NCI-H2196 treated with DMSO at 0.1 percent for 48 hours (cell line): ENCODE measurements at regions not wholly inside any gene's neighbourhood (a gene's known extent, or its start where the extent isn't known, plus 50 kb on each side); places are given as distances from the start of the nearest gene placed in this dataset.
A peak's percentile ranks its signal among the peaks of the same experiment; 100 is the strongest.
"Not testable (repeated sequence)": the region's sequence is repeated elsewhere in the genome, so short reads cannot be mapped to it uniquely, and the experiment has no call there.

Source experiments
- DNase-seq: peaks from one replicate; lab custom pipeline; 2025; ENCODE audit not compliant: unreplicated experiment; lab: John Stamatoyannopoulos, UW

GRCh38 chr22:26804315-26804714 is 146.9 kb downstream of the MIAT start:
- no peak for DNase-seq

GRCh38 chr22:26804911-26805539 is 147.6 kb downstream of the MIAT start:
- DNase-seq = no peak

- DNase-seq = no peak
These were observed 149.2 kb downstream of the MIAT start for GRCh38 chr22:26806445-26807175.

GRCh38 chr22:26811647-26811992 is 154.2 kb downstream of the MIAT start:
- no peak for DNase-seq

GRCh38 chr22:26812731-26813130 is 155.3 kb downstream of the MIAT start:
- DNase-seq = no peak

- DNase-seq = no peak
These were observed 159.3 kb downstream of the MIAT start for GRCh38 chr22:26816726-26817125.

GRCh38 chr22:26817926-26818325 is 160.5 kb downstream of the MIAT start:
- DNase-seq = no peak

- DNase-seq = no peak
These were observed 164.5 kb downstream of the MIAT start for GRCh38 chr22:26821854-26822253.

- peak; percentile 3 for DNase-seq
These were observed 164.9 kb downstream of the MIAT start for GRCh38 chr22:26822313-26822712.

GRCh38 chr22:26823966-26824365 is 166.6 kb downstream of the MIAT start:
- no peak for DNase-seq

GRCh38 chr22:26825960-26826935 is 168.9 kb downstream of the MIAT start:
- no peak for DNase-seq

- DNase-seq = no peak
These were observed 170.2 kb downstream of the MIAT start for GRCh38 chr22:26827611-26828010.

GRCh38 chr22:26828311-26828710 is 170.9 kb downstream of the MIAT start:
- no peak for DNase-seq

- no peak for DNase-seq
These were observed 173.4 kb downstream of the MIAT start for GRCh38 chr22:26830837-26831236.

- DNase-seq = no peak
These were observed 177.6 kb downstream of the MIAT start for GRCh38 chr22:26835023-26835422.

GRCh38 chr22:26835929-26836528 is 178.6 kb downstream of the MIAT start:
- DNase-seq = no peak

GRCh38 chr22:26837784-26838470 is 180.5 kb downstream of the MIAT start:
- DNase-seq = no peak

GRCh38 chr22:26838471-26838825 is 181.1 kb downstream of the MIAT start:
- DNase-seq = no peak

GRCh38 chr22:26839216-26839615 is 181.8 kb downstream of the MIAT start:
- no peak for DNase-seq

- not testable (repeated sequence) for DNase-seq
These were observed 183.4 kb downstream of the MIAT start for GRCh38 chr22:26840770-26841169.

- no peak for DNase-seq
These were observed 184.7 kb downstream of the MIAT start for GRCh38 chr22:26842103-26842502.
